Neural progenitor cell (in vitro differentiated cells): ENCODE measurements at regions not wholly inside any gene's neighbourhood (a gene's known extent, or its start where the extent isn't known, plus 50 kb on each side); places are given as distances from the start of the nearest gene placed in this dataset.

Experiments
- CTCF ChIP-seq: fragments of 200-600 bp; sonication (generic); IDR thresholded peaks from 2 replicates; pipeline ENCODE4 v1.5.1; 2017; ENCODE audit warnings: antibody characterized with exemption, mild to moderate bottlenecking
- EZH2 ChIP-seq: fragments of 200-600 bp; sonication (generic); IDR thresholded peaks from 2 replicates; pipeline ENCODE4 v1.6.1; 2017; ENCODE audit warnings: antibody characterized with exemption, mild to moderate bottlenecking, moderate library complexity

GRCh38 chr1:88056881-88057280, 627.2 kb upstream of the PKN2 start:
- TF ChIP-seq CTCF (no peak), EZH2 (no peak)
